HUES6 (cell line): ENCODE measurements at regions not wholly inside any gene's neighbourhood (a gene's known extent, or its start where the extent isn't known, plus 50 kb on each side); places are given as distances from the start of the nearest gene placed in this dataset.

Experiments used
- H3K27ac ChIP-seq: 2 replicates; pipeline ENCODE4 v1.7.0; 2013; ENCODE audit warnings: low read depth, mild to moderate bottlenecking, low read length, inconsistent platforms
- H3K27me3 ChIP-seq: 2 replicates; pipeline ENCODE4 v1.6.1; 2013; ENCODE audit warnings: low read length; ENCODE audit not compliant: control insufficient read depth, insufficient read depth
- H3K36me3 ChIP-seq: 2 replicates; pipeline ENCODE4 v1.6.1; 2013; ENCODE audit warnings: low read length; ENCODE audit not compliant: control insufficient read depth, insufficient read depth
- H3K4me1 ChIP-seq: 2 replicates; pipeline ENCODE4 v1.6.1; 2013; ENCODE audit warnings: low read length; ENCODE audit not compliant: control insufficient read depth, insufficient read depth
- H3K4me3 ChIP-seq: 2 replicates; pipeline ENCODE4 v1.5.1; 2013; ENCODE audit warnings: low read depth, low read length
- H3K9ac ChIP-seq: one replicate; pipeline ENCODE4 v1.6.1; 2013; ENCODE audit warnings: mild to moderate bottlenecking, low read length
- H3K9me3 ChIP-seq: 2 replicates; pipeline ENCODE4 v1.6.1; 2013; ENCODE audit warnings: low read depth, low read length; ENCODE audit not compliant: control insufficient read depth, insufficient read depth

GRCh38 chr14:97575677-97576076 is 778.5 kb downstream of the VRK1 start:
- Histone ChIP-seq H3K27me3 (no peaks in the 10 kb centered on the region), H3K9ac (no peak overlapping the region), H3K36me3 (no peaks in the 10 kb centered on the region), H3K4me3 (no peak overlapping the region), H3K27ac (no peak overlapping the region), H3K4me1 (peaks cover 14% of the 10 kb centered on the region), H3K9me3 (no peaks in the 10 kb centered on the region)

DNA sequence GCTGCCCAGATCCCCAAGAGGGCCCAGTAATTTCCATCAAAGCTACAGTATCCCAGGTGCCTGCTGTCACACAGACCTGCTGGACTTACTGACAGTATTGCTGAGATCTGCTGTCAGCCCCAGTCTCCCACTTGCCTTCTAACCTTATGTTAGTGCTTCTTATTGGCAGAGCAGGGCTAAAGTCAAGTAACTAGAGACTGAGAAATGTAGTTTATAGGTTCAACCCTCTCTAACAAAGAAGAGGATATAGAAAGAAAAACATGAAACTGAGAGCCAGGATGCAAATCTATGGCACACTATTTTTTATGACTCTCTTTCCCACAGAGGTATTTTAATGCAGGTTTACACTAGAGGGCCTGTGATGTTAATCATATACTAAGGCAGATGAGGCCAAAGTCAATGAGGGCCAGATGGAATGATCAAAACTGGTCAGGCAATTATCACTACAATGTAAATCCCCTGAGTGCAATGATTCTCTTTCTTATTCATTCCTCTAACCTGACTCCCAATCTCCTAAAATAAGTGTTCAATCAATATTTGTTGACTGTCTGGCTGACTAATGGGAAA is 781.9 kb downstream of the VRK1 start:
- Histone ChIP-seq H3K9me3 (no peaks in the 10 kb centered on the region), H3K9ac (no peak overlapping the region), H3K36me3 (no peaks in the 10 kb centered on the region), H3K4me1 (no peaks in the 10 kb centered on the region), H3K27ac (no peak overlapping the region), H3K27me3 (no peaks in the 10 kb centered on the region), H3K4me3 (no peak overlapping the region)

DNA sequence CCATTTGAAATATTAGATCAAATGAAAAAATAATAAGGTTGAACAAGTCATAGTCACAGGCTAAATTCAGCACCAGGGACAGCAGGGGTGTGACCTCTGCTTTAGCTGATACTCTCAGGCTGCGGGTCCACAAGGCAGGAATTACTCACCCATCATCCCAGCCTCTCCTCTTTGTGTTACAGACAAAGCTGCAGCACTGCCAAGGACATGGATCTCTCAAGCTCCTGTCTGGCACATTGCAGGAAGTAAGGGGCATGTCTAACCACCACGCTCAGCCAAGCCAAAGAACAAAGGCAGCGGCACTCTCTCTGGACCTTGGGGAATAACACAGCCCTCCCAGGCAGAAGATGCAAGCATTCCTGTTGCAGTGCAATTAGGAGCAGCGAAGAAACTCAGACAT is 783.8 kb downstream of the VRK1 start:
- Histone ChIP-seq H3K36me3 (no peaks in the 10 kb centered on the region), H3K9me3 (no peaks in the 10 kb centered on the region), H3K27ac (no peak overlapping the region), H3K27me3 (no peaks in the 10 kb centered on the region), H3K4me3 (no peak overlapping the region), H3K4me1 (no peaks in the 10 kb centered on the region), H3K9ac (no peak overlapping the region)

DNA sequence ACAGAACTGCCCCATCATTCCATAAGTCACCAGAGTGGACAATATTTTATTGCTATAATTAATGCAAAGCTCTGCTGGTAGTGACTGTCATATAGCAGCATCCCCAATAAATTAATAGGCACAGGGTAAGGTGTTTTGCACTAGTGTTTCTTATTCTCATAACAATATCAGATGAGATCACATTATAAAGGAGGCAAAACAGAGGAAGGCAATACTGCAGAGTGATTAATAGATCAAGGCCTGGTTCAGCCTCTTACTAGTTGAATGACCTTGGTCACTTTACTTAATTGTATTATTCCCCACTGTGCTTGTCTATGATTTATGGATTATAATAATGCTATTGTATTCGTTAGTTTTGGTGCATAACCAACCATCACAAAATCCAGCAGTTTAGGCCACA is 784.8 kb downstream of the VRK1 start:
- Histone ChIP-seq H3K36me3 (no peaks in the 10 kb centered on the region), H3K9ac (no peak overlapping the region), H3K4me1 (no peaks in the 10 kb centered on the region), H3K4me3 (no peak overlapping the region), H3K9me3 (no peaks in the 10 kb centered on the region), H3K27ac (no peak overlapping the region), H3K27me3 (no peaks in the 10 kb centered on the region)

DNA sequence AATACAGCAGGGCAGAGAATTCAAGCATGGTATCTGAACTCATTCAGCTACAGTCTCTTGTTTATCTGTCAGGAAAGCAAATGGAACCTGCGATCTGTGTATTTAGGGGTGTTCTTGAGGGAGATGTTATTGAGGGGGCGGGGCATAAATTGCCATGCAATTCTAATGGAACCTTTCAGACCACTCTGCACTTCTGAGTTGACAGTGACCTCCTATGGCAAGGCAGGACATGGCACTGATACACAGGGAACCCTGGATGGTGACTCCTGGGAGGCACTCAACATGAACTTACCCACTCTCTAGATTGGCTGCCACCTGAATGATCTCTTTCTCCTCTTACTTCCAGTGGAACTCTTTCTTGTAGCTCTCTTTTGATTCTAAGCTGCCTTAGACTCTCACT is 787.3 kb downstream of the VRK1 start:
- Histone ChIP-seq H3K27ac (no peak overlapping the region), H3K4me3 (no peak overlapping the region), H3K27me3 (no peaks in the 10 kb centered on the region), H3K9ac (no peak overlapping the region), H3K4me1 (no peaks in the 10 kb centered on the region), H3K36me3 (no peaks in the 10 kb centered on the region), H3K9me3 (no peaks in the 10 kb centered on the region)

- Histone ChIP-seq H3K4me3 (no peak overlapping the region), H3K36me3 (no peaks in the 10 kb centered on the region), H3K4me1 (no peaks in the 10 kb centered on the region), H3K27ac (no peak overlapping the region), H3K27me3 (no peaks in the 10 kb centered on the region), H3K9me3 (no peaks in the 10 kb centered on the region), H3K9ac (no peak overlapping the region)
These were observed 795.3 kb downstream of the VRK1 start for GRCh38 chr14:97592341-97592980.

DNA sequence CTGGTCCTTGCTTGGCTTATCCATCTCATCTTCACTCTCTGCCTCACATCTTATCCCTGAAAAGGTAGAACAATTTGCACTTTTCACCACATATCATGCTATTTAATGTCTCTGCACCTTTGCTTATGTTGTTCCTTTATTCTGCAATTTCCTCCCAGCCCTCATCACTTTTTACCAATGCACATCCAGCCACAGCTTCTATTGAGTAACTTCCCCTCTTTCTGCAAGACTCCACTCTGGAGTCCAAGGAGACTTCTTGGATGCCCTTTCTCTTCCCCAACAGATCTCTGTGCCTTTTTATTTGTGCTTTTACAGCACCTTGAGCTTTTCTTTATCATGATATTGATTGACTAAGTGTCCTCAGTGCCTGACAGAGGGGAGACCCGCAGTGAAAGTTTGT is 797.1 kb downstream of the VRK1 start:
- Histone ChIP-seq H3K4me1 (no peaks in the 10 kb centered on the region), H3K27ac (no peak overlapping the region), H3K9me3 (no peaks in the 10 kb centered on the region), H3K4me3 (no peak overlapping the region), H3K9ac (no peak overlapping the region), H3K36me3 (no peaks in the 10 kb centered on the region), H3K27me3 (no peaks in the 10 kb centered on the region)

DNA sequence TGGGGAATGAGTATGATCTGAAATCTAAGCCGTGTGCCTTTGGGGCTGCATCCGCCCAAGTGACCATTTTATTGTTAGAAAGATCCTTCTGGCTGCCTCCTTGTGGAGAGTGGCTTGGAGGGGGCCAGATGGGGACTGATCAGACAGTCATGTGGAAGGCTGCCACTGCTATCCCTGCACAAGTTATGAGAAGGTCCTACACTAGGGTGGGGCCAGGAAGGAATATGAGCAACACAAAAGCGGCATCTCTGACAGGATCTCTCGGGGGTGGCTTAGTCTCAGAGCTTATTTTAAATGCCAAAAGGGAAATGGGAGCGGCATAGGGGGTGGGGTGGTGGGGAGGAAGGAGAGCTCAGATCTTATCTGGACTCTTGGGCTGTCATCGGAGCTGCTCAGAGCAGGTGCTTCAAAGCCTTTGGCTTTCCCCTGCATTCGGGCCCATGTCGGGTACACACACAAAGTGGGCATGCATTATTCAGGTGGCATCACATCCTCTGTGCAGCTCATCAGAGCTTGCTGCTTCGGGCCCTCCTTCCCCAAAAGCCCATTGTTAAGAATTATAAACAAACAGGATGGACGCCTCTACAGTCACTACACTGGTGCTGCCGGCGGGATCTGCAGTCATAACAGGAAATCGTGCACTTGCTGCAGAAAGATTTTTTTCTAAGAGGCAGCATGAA is 805.4 kb downstream of the VRK1 start:
- H3K4me3 ChIP-seq, result no peak overlapping the region
- no peak overlapping the region for H3K9ac ChIP-seq
- H3K9me3 ChIP-seq, result peaks cover 7% of the 10 kb centered on the region; the same call in 1 of the 2 replicates
- H3K27ac ChIP-seq, result no peak overlapping the region
- no peaks in the 10 kb centered on the region for H3K4me1 ChIP-seq
- H3K27me3 ChIP-seq, result no peaks in the 10 kb centered on the region
- H3K36me3 ChIP-seq, result no peaks in the 10 kb centered on the region

DNA sequence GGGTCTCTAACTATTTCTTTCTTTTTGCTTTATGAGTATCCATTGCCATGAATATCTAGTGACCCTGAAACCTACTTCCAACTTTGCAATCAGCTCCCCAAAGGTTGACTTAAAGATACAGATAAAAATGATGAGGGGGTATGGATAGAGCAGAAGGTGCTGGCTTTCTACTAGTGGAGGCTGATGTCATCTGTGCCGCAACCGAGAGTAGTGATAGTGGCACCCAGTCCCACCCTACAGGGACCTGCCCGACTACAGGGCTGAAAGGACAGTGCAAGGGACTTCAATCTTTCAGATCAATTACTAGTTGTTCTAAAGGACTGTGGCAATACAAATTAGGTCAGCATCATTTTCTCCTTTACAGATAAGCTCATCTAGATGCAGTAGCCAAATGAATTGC is 806.0 kb downstream of the VRK1 start:
- H3K27me3 ChIP-seq, result no peaks in the 10 kb centered on the region
- H3K27ac ChIP-seq, result no peak overlapping the region
- no peak overlapping the region for H3K4me3 ChIP-seq
- peaks cover 7% of the 10 kb centered on the region; the same call in 1 of the 2 replicates for H3K9me3 ChIP-seq
- no peak overlapping the region for H3K9ac ChIP-seq
- H3K4me1 ChIP-seq, result no peaks in the 10 kb centered on the region
- no peaks in the 10 kb centered on the region for H3K36me3 ChIP-seq

GRCh38 chr14:97604731-97605130 is 807.5 kb downstream of the VRK1 start:
- H3K4me1 ChIP-seq, result no peaks in the 10 kb centered on the region
- H3K9me3 ChIP-seq, result peaks cover 7% of the 10 kb centered on the region; the same call in 1 of the 2 replicates
- no peak overlapping the region for H3K27ac ChIP-seq
- H3K27me3 ChIP-seq, result no peaks in the 10 kb centered on the region
- no peaks in the 10 kb centered on the region for H3K36me3 ChIP-seq
- no peak overlapping the region for H3K9ac ChIP-seq
- no peak overlapping the region for H3K4me3 ChIP-seq

- Histone ChIP-seq H3K4me1 (peaks cover 12% of the 10 kb centered on the region), H3K36me3 (no peaks in the 10 kb centered on the region), H3K27me3 (no peaks in the 10 kb centered on the region), H3K27ac (no peak overlapping the region), H3K9me3 (0 out of 2 replicates have a peak, but pooled peaks cover 3% of the 10 kb centered on the region), H3K4me3 (no peak overlapping the region), H3K9ac (no peak overlapping the region)
These were observed 821.2 kb downstream of the VRK1 start for GRCh38 chr14:97618401-97618800.
